ENCODE measurements at regions not wholly inside any gene's neighbourhood (a gene's known extent, or its start where the extent isn't known, plus 50 kb on each side); places are given as distances from the start of the nearest gene placed in this dataset.

GRCh38 chr9:20042128-20042711 lies 253.4 kb upstream of the SLC24A2 start:
- no peak for DNase-seq (ENCODE audit: low spot score)

- DNase-seq (ENCODE audit: low spot score): no peak
Measured at GRCh38 chr9:20041697-20042081, 252.9 kb upstream of the SLC24A2 start.

- no peak for DNase-seq (ENCODE audit: low spot score)
Measured at GRCh38 chr9:20040991-20041696, 252.3 kb upstream of the SLC24A2 start.

GRCh38 chr9:20037699-20038098 lies 248.9 kb upstream of the SLC24A2 start:
- no peak for DNase-seq (ENCODE audit: low spot score)

GRCh38 chr9:20033511-20033910 lies 244.7 kb upstream of the SLC24A2 start:
- no peak for DNase-seq (ENCODE audit: low spot score)

GRCh38 chr9:20032413-20033006 lies 243.7 kb upstream of the SLC24A2 start:
- DNase-seq (ENCODE audit: low spot score): no peak

- no peak for DNase-seq (ENCODE audit: low spot score)
Measured at GRCh38 chr9:20031836-20032235, 243.0 kb upstream of the SLC24A2 start.

GRCh38 chr9:20030671-20031070 lies 241.8 kb upstream of the SLC24A2 start:
- no peak for DNase-seq (ENCODE audit: low spot score)

GRCh38 chr9:20030221-20030620 lies 241.4 kb upstream of the SLC24A2 start:
- no peak for DNase-seq (ENCODE audit: low spot score)

- DNase-seq (ENCODE audit: low spot score): no peak
Measured at GRCh38 chr9:20028849-20029231, 240.0 kb upstream of the SLC24A2 start.

GRCh38 chr9:20028192-20028848 lies 239.5 kb upstream of the SLC24A2 start:
- no peak for DNase-seq (ENCODE audit: low spot score)

GRCh38 chr9:20023961-20024571 lies 235.2 kb upstream of the SLC24A2 start:
- DNase-seq (ENCODE audit: low spot score): no peak

GRCh38 chr9:20023210-20023905 lies 234.5 kb upstream of the SLC24A2 start:
- no peak for DNase-seq (ENCODE audit: low spot score)

GRCh38 chr9:20022410-20022809 lies 233.6 kb upstream of the SLC24A2 start:
- no peak for DNase-seq (ENCODE audit: low spot score)

- DNase-seq (ENCODE audit: low spot score): no peak
Measured at GRCh38 chr9:20016611-20017010, 227.8 kb upstream of the SLC24A2 start.

GRCh38 chr9:20015427-20015931 lies 226.6 kb upstream of the SLC24A2 start:
- DNase-seq (ENCODE audit: low spot score): no peak

GRCh38 chr9:20014168-20014567 lies 225.3 kb upstream of the SLC24A2 start:
- DNase-seq (ENCODE audit: low spot score): no peak

GRCh38 chr9:20012232-20012631 lies 223.4 kb upstream of the SLC24A2 start:
- no peak for DNase-seq (ENCODE audit: low spot score)

- no peak for DNase-seq (ENCODE audit: low spot score)
Measured at GRCh38 chr9:20009606-20010005, 220.8 kb upstream of the SLC24A2 start.

- DNase-seq (ENCODE audit: low spot score): no peak
Measured at GRCh38 chr9:20002011-20002410, 213.2 kb upstream of the SLC24A2 start.

GRCh38 chr9:20001058-20001457 lies 212.2 kb upstream of the SLC24A2 start:
- no peak for DNase-seq (ENCODE audit: low spot score)
